Left renal cortex interstitium (tissue), 4 donors: ENCODE measurements at regions not wholly inside any gene's neighbourhood (a gene's known extent, or its start where the extent isn't known, plus 50 kb on each side); places are given as distances from the start of the nearest gene placed in this dataset.
A peak's percentile ranks its signal among the peaks of the same experiment; 100 is the strongest.
"Not testable (repeated sequence)": the region's sequence is repeated elsewhere in the genome, so short reads cannot be mapped to it uniquely, and the experiment has no call there.

Experiments used
- DNase-seq, 4 donors: peaks; one replicate each; pipeline ENCODE4 v3.0.0-alpha.2; 2013; ENCODE audit warnings: low read depth in 4 of 4, low spot score in 2 of 4, missing footprints in 1 of 4

DNA sequence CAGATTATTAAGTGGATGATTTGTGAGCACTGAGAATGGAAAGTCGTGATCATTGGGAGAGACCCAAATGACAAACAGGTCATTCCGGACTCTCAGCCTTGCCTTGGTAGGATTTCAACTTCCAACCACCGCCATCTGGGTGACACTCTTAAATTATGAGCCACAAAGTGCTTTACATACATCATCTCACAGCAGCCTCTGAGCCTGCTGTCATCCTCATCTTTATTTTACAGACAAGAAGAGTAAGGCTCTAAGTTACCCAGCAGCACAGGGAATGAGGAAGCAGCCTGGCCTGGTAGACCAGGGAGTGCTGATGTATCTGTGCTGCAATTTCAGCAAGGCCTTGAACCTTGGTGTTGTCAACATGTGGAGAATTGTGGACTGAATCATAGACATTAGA, 105.8 kb upstream of the TRIM2 start:
- DNase-seq = no peak

DNA sequence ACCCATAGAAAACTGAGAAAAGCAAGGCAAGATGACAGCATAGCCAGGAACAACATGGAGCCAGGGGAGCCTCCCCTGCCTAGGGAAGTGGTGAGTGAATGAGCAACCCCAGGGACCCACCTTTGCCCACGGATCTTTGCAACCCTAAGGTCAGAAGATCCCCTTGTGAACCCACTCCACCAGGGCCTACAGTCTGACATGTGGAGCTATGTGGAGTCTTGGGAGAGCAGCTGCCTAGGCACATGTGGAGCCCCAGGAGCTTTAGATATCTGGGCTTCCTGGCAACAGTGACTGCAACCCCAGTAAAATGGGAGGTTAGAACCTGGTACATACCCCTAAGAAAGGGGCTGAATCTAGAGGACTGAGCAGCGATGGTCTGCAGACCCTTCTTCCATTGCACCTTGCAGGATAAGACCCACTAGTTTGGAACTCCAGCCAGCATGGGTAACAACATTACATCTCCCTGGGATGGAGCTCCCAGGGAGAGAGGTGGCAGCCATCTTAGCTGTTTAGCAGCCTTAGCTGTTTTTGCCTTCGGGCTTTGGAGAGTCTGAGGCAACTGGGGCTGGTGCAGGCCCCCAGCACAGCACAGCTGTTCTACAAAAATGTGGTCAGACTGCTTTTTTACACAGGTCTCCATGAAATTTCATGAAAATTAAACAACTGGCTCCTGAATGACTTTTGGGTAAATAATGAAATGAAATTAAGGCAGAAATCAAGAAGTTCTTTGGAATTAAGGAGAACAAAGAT, 104.7 kb upstream of the TRIM2 start:
- DNase-seq = no peak

DNA sequence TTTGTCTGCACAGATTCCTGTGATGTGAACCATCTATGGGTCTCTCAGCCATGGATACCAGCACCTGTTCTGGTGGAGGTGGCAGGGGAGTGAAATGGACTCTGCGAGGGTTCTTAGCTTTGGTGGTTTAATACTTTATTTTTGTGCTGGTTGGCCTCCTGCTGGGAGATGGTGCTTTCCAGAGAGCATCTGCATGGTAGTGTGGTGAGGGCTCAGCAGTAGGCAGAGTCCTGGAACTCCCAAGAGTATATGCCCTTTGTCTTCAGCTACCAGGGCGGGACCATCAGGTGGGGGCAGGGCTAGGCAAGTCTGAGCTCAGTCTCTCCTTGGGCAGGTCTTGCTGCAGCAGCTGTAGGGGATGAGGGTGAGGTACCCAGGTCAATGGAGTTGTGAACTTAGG, 97.5 kb upstream of the TRIM2 start:
- DNase-seq = not testable (repeated sequence)

DNA sequence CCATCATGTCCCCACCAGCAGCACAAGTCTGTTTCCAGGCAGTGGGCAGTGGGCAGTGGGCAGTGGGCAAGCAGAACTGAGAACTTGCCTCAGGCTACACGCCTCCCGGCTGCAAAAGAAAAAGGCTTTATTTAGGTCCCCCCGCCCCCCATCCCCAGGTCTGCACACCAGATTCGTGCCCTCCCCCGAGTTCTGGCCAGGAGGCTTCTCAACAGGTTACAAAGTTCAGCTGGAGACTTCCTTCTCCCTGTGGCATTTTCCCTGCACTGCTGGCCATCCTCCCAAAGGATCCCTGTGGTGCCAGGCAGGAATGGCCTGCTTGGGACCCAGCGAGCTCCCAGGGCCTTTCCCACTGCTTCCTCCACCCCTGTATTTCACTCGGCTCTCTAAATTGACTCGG, 97.0 kb upstream of the TRIM2 start:
- no peak for DNase-seq

DNA sequence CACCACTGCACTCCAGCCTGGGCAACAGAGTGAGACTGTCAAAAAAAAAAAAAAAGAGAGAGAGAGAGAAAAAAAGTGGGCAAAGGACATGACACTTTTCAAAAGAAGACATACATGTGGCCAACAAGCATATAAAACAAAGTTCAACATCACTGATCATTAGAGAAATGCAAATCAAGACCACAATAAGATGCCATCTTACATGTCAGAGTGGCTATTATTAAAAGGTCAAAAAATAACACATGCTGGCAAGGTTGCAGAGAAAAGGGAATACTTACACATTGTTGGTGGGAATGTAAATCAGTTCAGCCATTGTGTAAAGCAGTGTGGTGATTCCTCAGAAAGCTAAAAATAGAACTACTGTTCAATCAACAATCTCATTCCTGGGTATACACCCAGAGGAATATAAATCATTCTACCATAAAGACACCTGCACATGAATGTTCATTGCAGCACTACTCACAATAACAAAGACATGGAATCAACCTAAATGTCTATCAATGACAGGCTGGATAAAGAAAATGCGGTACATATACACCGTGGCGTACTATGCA, 94.9 kb upstream of the TRIM2 start:
- no peak for DNase-seq

DNA sequence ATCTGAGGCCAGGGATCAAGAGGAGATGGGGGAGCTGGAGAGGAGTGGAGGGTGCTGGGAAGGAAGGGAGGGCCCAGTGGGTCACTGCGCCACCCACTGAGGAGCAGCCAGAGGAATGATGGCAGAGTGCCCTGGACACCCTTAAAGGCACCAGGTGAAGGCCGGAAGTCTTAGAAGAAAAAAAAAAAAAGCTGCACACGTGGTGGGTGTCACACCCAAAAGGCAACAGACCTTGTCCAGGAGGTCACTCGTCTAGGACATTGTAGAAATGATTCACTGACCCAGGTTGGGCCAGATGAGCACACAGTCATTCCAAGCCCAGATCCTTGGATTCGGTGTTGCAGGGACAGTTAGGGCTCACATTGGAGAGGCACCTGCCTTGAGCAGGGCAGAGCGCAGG, 93.5 kb upstream of the TRIM2 start:
- no peak for DNase-seq

DNA sequence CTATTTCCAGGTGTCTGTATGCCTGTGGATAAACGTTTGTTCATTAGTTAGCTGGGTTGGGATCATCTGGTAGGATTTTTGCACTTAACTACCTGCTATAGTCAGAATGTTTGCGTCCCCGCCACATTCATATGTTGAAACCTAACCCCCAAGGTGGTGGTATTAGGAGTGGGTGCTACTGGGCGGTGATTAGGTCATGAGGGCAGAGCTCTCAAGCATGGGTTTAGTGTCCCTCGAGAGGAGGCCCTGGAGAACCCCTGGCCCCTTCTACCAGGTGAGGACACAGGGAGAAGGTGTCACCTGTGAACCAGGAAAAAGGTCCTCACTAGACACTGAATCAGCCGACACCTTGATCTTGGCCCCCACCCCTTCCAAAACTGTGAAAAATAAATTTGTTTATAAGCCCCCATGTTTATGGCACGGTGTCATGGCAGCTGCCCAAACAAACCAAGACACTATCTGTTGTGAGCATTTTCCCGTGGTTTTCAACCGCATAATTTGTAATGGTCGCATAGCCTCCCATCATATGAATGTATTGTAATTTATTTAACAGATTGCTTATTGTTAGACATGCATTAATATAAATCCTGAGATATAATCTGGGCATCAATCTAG, 92.7 kb upstream of the TRIM2 start:
- no peak for DNase-seq

DNA sequence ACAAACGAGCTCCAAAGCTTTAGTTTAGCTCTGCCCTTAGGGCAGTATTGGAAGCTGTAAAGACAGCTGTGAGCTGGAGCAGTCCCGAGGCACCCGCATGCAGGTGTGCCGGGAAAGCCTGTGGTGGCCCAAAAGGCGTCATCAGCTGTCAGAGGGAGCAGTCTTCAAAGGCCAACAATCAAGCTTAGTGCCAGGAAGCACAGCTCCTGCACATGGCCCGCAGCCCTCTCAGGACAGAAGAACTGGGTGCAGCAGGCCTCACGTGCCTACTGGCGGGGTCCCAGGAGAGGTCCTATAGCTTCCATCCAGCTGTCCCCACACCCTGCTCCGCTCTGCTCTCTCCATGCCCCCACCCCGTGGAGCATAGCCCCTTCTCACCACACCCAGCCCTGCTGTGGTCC, 92.2 kb upstream of the TRIM2 start:
- no peak for DNase-seq

DNA sequence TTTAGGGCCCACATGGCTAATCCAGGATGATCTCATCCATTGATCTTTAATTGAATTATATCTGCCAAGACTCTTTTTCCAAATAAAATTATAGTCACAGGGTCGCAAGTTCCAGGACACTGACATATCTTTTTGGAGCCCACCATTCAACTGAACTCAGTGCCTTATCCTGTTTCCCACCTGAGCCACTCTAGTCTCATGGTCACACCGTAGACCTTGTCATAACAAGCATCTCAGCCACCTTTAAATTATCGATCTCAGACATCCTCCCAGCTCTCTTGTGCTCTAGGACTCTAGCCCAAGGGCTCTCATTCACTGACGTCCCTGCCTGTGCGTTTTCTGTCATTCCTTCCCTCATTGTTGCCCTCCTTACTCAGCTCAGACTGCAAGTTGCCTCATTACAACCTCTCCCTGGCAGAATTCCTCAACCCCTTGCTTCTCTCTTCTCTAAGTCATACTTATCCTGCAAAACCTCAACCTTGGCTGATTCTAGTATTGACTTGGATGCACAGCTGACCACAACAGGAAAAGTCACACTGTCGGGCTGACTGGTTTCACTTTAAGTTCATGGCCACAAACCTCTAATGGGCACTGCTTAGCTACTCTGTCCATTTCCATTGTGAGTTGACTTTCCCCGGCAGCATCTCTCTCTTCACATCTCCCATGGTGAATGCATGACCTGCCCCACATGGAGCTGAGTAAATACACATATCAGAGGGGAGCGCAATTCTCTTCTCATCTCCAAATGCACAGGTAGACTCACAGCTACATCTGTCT, 91.0 kb upstream of the TRIM2 start:
- DNase-seq = no peak

DNA sequence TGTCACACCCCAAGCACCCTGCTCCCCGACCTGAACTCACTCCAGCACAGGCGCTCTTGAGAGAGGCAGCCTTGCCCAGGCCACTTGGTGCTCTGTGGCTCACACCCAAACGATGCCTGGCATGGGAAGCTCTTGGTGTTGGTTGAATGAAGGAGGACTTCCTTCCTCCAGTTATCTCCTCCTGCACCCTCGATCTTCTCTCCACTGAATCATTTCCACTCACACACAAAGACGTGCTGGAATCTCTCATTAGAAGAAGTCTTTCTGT, 90.5 kb upstream of the TRIM2 start:
- DNase-seq = no peak

DNA sequence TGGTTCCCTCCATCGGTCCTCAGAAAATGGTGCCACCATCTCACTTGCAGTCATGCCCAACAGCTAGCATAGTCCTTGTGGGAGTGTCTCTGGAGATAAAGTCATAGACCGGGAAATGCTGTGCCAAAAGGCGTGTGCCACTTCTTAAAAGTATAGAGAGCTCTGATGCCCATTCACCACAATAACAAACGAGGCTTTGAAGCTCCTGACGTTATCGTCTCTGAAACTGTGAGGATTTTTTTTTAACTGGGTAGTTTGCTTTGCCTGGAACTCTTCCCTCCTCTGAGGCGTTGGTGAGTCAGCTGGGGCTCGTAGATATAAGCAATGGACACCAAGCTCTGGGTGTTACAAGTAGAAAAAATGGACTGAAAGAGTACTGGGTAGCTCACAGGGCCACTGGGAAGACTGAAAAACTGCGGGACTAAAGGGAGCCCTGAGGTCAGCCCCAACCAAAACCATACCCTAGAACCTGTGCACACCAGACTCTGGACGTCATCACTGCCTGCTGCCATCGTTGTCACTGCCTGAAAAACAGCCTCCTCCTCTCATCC, 89.4 kb upstream of the TRIM2 start:
- no peak for DNase-seq

DNA sequence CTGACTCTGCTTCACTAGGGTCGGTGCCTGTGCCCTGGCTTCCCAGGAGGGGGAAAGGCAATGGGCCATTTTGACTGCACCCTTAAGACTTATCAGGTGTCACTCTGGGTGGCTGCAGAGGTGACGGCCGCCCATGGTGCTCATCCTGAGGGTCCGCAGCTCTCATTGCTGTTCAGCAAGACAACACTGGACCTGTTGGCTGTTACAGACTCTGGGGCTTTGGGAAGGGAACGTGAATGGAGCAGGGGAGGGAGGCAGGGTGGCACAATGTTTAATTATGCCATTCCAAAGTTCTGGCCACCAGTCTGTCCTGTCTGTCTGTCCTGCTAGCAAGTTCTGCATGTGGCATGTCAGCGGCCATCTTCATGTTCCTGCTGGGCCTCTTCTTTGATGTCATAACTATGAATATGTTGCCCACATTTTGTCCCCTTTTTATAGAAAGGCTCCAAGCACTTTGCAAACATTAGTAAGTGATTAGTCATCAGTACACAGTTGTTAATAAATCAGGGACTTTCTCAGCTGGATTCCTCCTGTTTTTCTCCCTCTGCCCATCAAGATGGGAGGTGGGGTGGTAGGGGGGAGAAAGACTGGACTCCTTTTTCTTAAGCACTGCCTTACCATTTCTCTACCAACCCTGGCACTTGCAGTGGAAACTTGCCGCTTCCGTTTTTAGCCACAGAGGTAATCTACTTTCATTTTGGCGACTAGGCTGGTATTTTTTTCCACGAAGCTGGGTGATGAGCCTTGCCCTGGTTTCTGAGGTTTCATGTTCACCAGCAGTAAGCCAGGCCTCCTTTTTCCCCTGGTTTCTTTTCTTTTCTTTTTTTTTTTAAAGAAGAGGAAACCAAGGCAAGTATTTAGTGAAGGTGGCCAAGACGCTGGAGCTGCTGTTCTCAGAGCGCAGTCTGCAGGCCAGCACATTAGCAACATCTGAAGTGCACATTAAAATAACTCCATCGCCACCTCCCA, 88.6 kb upstream of the TRIM2 start:
- no peak for DNase-seq

DNA sequence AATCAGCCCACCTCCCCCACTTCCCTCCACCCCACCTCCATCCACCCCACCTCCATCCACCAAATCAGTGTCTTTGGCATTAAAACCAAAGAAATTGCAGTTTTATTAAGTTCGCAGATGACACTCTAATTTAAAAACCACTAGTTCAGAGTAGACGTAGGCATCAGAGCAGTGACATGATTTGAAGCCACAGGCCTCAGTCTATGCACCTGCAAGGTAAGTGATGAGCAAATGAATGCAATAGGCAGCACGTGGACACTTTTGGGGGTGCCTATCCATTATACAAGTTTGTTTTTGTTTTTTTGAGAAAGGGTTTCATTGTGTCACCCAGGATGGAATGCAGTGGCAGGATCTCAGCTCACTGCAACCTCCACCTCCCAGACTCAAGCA, 88.0 kb upstream of the TRIM2 start:
- no peak for DNase-seq

DNA sequence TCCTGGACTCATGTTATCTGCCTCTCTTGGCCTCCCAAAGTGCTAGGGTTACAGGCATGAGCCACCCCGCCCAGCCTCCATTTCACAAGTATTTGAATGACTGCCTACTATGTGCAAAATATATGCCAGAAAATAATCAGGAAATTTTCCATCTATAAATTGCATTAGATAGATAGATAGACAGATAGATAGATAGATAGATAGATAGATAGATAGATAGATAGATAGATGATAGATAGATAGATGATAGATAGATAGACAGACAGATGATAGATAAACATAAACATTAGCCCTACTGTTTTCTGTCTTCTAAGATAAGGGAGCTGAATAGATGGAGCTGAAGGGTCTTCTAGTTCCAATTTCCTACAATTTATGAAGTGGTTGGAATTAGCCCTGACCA, 87.4 kb upstream of the TRIM2 start:
- DNase-seq = no peak

DNA sequence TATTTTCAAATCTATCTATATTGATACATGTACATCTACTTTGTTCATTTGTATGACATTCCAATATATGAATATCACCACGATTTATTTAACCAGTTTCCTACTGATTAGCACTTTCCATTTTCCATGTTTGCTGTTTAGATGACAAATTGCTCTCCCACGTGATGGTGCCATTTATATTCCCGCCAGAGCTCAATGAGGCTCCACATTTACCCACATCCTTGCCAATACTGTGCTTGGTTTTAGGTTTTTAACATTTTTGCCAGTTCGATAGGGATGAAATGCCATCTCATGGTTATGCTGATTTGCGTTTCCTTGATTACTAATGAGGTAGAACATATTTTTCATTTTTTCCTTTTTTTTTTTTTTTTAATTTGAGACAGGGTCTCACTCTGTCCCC, 86.7 kb upstream of the TRIM2 start:
- DNase-seq = no peak

DNA sequence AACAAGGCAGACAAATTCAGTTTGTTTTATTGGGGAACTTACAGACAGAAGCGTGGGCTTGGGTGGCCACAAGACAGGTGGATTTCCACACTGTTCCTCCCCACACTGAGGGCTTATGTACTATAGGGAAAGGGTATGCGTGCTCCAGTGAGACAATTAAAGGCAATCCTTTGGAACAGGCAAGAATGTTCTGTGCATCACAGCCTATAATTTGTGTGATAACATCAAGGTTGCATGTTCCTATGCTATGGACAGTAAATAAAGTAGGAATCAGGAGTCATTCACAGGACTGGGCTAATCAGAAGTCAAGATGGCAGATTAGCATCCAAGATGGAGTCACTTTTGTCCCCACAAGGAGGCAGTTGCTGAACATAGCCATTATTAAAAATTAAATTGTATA, 84.6 kb upstream of the TRIM2 start:
- no peak for DNase-seq

DNA sequence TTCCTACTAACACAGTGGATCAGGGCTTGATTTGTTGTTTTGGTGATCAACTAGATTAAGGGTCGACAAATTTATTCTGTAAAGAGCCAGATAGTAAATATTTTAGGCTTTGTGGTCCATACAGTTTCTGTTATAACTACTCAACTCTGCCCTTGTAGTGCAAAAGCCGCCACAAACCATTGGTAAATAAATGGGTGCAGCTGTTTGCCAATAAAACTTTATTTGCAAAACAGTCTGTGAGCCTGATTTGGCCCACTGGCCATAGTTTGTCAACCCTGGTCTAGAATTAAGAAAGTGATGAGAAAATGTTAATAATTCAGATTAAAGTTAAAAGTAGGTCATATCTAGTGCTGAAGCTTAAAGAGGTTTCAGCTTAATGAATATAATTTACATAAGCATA, 84.0 kb upstream of the TRIM2 start:
- no peak for DNase-seq

DNA sequence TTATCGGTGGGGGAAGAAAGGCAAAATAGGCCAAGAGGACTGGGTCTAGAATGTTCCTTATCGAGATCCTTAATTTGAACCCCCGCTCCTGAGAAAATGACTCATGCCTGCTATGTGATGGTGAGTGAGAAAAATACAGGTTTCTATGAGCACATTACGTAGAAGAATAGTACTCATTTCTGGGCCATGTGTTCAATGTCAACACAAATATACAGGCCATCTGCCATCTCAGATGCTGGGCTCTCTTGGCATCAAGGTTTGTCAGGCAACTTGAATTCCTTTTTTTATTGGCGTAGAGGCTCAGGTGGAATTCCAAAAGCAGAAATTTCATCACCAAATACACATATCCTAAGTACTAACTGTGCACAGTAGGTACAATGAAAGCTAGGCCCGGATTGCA, 81.4 kb upstream of the TRIM2 start:
- no peak for DNase-seq

DNA sequence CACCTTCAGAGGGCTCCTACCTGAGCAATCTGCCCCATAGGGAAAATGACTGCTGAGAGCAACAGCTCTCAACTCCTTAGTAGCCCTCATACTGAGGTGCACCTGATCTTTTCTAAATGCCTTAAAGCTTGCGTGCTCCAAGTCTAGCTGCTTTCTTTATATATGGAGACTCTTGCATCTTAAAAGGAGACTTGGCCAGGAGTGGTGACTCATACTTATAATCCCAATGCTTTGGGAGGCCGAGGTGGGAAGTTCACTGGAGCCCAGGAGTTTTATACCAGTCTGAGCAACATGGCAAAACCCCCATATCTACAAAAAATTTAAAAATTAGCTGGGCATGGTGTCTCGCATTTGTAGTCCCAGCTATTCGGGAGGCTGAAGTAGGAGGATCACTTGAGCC, 78.1 kb upstream of the TRIM2 start:
- DNase-seq = no peak

DNA sequence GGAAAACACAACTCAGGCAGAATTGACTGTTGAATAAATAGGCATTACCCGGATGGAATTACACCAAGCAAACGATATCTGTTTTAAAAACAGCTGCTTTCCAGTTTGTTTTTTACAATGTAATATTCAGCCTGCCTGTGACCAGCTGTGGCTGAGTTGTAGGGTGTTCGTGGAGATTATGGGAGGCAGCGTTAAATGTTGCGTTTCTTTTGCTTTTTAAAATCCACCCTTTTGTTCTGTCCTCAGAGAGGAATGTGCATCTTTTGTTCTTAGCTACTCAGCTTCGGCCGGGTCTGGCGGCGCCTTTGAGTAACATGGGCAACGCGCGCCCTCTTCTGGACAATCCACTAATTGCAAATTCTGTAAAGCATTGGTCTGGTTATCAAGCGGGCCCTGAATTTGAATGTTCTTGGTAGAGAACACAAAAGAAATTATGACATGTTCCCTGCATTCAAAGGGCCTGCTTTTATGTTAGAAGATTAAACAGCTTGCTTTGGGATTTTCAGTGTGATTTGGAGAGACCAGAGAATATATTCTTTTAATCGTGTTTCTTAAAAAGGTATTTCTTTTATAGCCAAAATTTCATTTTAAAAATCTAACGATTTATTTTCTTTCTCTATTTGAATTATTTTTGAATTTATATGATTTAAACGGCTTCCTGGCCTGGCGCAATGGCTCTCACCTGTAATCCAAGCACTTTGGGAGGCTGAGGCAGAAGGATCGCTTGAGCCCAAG, 76.3 kb upstream of the TRIM2 start:
- DNase-seq = peak; percentile 75 to 88 (median 88)
